K562 (cell line): ENCODE measurements at regions not wholly inside any gene's neighbourhood (a gene's known extent, or its start where the extent isn't known, plus 50 kb on each side); places are given as distances from the start of the nearest gene placed in this dataset.

Experiments used
- ATF3 ChIP-seq, 2 experiments: fragments of 450-650 bp in 1 of 2; sonication (generic) in 1 of 2; formaldehyde crosslinking in 1 of 2; IDR thresholded peaks in 1 of 2; conservative IDR thresholded peaks in 1 of 2; 2 replicates each; pipeline versions ENCODE4 v1.6.1 to v1.8.1; 2016 to 2023; ENCODE audit warnings: mild to moderate bottlenecking in 2 of 2, moderate library complexity in 2 of 2, inconsistent platforms in 1 of 2, missing genetic modification reagents in 1 of 2
- CBX8 ChIP-seq: fragments of 200-600 bp; sonication (generic); IDR thresholded peaks from 2 replicates; pipeline ENCODE4 v1.6.1; 2012; ENCODE audit warnings: borderline replicate concordance, mixed run types, low read depth, mild to moderate bottlenecking, moderate library complexity, mixed read lengths, low read length, control low read depth, inconsistent platforms; ENCODE audit not compliant: poor library complexity, severe bottlenecking; ENCODE audit errors: extremely low read depth
- CTCF ChIP-seq, 3 experiments: IDR thresholded peaks in 2 of 3; conservative IDR thresholded peaks in 1 of 3; 2 replicates each; pipeline ENCODE4 v1.5.1; 2011 to 2012; ENCODE audit warnings: low read length in 3 of 3, mild to moderate bottlenecking in 3 of 3, control low read depth in 2 of 3, improper control_type of control experiment in 1 of 3, inconsistent platforms in 1 of 3, low read depth in 1 of 3, mixed read lengths in 1 of 3, moderate library complexity in 1 of 3; ENCODE audit not compliant: insufficient read depth in 2 of 3
- ETV5 ChIP-seq: sonication (generic); formaldehyde crosslinking; IDR thresholded peaks from 2 replicates; pipeline ENCODE4 v1.4.0; 2020; ENCODE audit warnings: low read depth, mild to moderate bottlenecking, missing genetic modification reagents
- MAFK ChIP-seq: IDR thresholded peaks from 2 replicates; pipeline ENCODE4 v1.6.1; 2011; ENCODE audit warnings: low read length, improper control_type of control experiment
- PHF8 ChIP-seq: fragments of 200-600 bp; sonication (generic); IDR thresholded peaks from 2 replicates; pipeline ENCODE4 v1.6.1; 2012; ENCODE audit warnings: mixed run types, mild to moderate bottlenecking, inconsistent platforms, low read length, moderate library complexity, borderline replicate concordance
- PRDM10 ChIP-seq: fragments of 450-650 bp; IDR thresholded peaks from 2 replicates; pipeline ENCODE4 v1.6.1; 2018; ENCODE audit not compliant: partially characterized antibody
- SMC3 ChIP-seq: conservative IDR thresholded peaks from 2 replicates; pipeline ENCODE4 v1.6.1; 2011; ENCODE audit warnings: low read depth, low read length, improper control_type of control experiment; ENCODE audit not compliant: insufficient read depth
- SRF ChIP-seq, 2 experiments: fragments of 250-450, 450-650 bp in 1 of 2; sonication (Bioruptor Pico) in 1 of 2; sonication (generic) in 1 of 2; formaldehyde crosslinking; IDR thresholded peaks; 2 replicates each; pipeline versions ENCODE4 v1.5.0 to v1.5.1; 2020 to 2022; ENCODE audit warnings: mild to moderate bottlenecking in 1 of 2, missing genetic modification reagents in 1 of 2
- ZBTB11 ChIP-seq, 3 experiments: fragments of 200-800 bp in 1 of 3; fragments of 250-450 bp in 1 of 3; fragments of 450-650 bp in 1 of 3; sonication (Bioruptor Pico) in 1 of 3; sonication (Bioruptor generic) in 1 of 3; formaldehyde crosslinking in 1 of 3; IDR thresholded peaks; 2 replicates each; pipeline versions ENCODE4 v1.6.1 to v1.8.0; 2016 to 2022; ENCODE audit warnings: mild to moderate bottlenecking in 2 of 3, missing genetic modification characterization in 2 of 3, missing compliant biosample characterization in 1 of 3, moderate library complexity in 1 of 3
- ZBTB49 ChIP-seq: sonication (generic); formaldehyde crosslinking; IDR thresholded peaks from 2 replicates; pipeline ENCODE4 v1.8.0; 2022; ENCODE audit warnings: missing genetic modification reagents, mild to moderate bottlenecking, borderline replicate concordance
- ZZZ3 ChIP-seq: fragments of 450-650 bp; IDR thresholded peaks from 2 replicates; pipeline ENCODE4 v1.6.1; 2016; ENCODE audit warnings: antibody characterized with exemption, mild to moderate bottlenecking, moderate library complexity

- TF ChIP-seq MAFK (no peak), ATF3 (IDR thresholded peaks at IDR 0.05) (no peak), ATF3 (CRISPR knock-in tag; conservative IDR thresholded peaks at IDR 0.05) (no peak), ZBTB49 (CRISPR knock-in tag) (no peak), CTCF (IDR thresholded peaks at IDR 0.05 in 2 of 3, conservative IDR thresholded peaks at IDR 0.05 in 1 of 3; ENCODE audit: insufficient read depth in 2 of 3, low read depth in 1 of 3, low read length in 3 of 3) (no peak), ZBTB11 (CRISPR knock-in tag; IDR thresholded peaks at IDR 0.05) (no peak), ETV5 (CRISPR knock-in tag) (no peak), SRF (CRISPR knock-in tag; IDR thresholded peaks at IDR 0.05) (no peak), CBX8 (no peak), PHF8 (no peak), SMC3 (no peak), ZZZ3 (no peak), PRDM10 (no peak)
Observed at GRCh38 chrY:19356735-19357134, 387.8 kb downstream of the KDM5D start.
